HG03159 (cell line): ENCODE measurements at regions not wholly inside any gene's neighbourhood (a gene's known extent, or its start where the extent isn't known, plus 50 kb on each side); places are given as distances from the start of the nearest gene placed in this dataset.
"Not testable (repeated sequence)": the region's sequence is repeated elsewhere in the genome, so short reads cannot be mapped to it uniquely, and the experiment has no call there.

Experiments
- ATAC-seq: cut with Tn5 transposase; IDR thresholded peaks from one replicate; pipeline ENCODE4 v1.9.1; 2021; ENCODE audit warnings: mild to moderate bottlenecking, moderate library complexity; ENCODE audit not compliant: unreplicated experiment

DNA sequence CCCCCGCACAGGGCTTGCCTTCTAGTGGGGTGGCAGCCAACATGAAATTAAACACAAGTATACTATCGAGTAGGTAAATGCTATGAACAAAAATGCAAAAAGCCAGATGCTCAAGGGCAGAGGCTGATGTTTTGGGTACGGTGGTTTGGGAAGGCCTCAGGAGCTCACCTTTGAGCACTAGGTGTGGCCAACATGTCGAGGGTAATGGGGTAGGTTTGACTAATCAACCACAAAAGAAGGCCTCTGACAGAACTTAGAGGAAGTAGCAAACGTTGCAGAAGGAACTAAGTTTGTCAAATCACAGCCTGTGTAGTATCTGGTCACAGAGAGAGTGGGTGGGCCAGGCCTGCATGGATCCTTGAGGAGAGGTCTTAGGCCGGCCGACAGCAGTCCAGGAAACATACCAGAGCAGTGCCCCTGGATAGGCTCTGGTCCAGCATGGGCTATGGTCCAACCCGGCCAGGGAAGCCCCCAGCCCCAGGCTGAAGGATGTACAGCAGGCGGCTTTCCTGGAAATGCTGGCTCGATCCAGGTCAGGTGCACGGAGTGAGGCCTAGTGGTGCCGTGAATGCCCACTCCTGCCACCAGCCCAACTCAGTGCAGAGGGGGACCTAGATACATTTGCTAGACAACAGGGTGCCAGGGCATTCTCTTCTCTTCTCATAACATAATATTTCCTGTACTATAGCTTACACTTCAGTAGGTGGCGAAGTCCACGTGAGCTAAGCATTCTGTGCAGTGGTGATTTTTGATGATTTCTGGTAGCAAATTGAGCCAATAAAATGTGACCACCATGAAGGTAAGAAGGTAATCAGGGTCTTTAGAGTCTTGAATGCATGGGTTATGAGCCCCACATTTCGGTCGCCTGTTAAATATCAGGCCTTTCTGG, 56.3 kb upstream of the CD93 start:
- peak; percentile 74 for ATAC-seq

DNA sequence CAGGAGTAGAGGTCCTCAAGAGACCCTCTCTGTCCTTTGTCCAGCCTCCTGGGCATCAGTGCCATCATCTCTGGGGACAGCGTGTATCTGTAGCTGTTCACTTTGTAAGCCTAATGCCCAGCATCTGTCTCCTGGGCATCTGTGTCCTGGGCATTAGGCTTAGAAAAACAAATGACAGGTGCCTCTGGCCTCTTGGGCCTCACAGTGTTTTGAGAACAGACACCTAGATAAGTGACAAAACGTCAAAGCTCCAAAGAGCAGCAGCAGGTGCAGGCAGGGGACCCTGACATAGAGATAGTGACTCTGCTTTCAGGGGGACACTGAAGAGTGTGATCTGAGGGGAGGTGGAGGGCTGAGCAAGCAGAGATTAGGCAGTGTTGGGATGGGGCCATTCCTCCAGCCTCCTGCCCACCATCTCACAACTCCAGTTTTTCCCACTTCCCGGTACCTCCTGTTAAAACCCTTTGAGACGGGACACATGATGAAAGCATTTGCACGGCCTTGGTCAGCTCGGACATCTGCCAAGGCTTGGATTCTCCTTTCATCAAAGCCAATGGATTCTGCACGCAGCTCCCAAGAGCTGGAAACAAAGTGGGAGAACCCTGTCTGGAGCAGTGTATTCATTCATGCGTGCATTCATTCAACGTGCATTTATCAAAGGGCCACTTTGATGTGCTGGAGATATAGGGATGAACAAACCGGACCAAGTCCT, 55.5 kb upstream of the CD93 start:
- ATAC-seq = no peak

DNA sequence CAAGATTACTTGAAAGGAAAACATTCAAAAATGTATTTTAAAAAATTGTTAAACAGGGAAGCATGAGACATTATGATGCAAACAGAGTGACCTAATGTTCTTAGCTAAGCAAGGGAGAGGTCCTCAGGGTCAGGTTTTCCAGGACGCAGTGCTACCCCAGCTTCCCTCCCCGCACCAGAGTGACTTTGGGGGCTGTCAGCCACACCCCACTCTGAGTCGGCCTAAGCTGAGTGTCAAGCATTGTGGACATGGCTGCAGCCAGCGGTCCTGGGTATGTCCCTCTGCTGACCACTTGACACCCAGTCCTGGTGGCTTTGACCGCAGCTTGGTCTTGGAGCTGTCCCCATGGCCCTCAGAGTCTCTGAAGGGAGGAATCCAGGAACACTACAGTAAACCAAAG, 54.9 kb upstream of the CD93 start:
- ATAC-seq = no peak

GRCh38 chr20:23139984-23140383, 53.9 kb upstream of the CD93 start:
- ATAC-seq = not testable (repeated sequence)

GRCh38 chr20:23139524-23139923, 53.4 kb upstream of the CD93 start:
- ATAC-seq = no peak

- no peak for ATAC-seq
Observed at GRCh38 chr20:23138682-23139081, 52.6 kb upstream of the CD93 start.

GRCh38 chr20:23138226-23138625, 52.1 kb upstream of the CD93 start:
- ATAC-seq = no peak

DNA sequence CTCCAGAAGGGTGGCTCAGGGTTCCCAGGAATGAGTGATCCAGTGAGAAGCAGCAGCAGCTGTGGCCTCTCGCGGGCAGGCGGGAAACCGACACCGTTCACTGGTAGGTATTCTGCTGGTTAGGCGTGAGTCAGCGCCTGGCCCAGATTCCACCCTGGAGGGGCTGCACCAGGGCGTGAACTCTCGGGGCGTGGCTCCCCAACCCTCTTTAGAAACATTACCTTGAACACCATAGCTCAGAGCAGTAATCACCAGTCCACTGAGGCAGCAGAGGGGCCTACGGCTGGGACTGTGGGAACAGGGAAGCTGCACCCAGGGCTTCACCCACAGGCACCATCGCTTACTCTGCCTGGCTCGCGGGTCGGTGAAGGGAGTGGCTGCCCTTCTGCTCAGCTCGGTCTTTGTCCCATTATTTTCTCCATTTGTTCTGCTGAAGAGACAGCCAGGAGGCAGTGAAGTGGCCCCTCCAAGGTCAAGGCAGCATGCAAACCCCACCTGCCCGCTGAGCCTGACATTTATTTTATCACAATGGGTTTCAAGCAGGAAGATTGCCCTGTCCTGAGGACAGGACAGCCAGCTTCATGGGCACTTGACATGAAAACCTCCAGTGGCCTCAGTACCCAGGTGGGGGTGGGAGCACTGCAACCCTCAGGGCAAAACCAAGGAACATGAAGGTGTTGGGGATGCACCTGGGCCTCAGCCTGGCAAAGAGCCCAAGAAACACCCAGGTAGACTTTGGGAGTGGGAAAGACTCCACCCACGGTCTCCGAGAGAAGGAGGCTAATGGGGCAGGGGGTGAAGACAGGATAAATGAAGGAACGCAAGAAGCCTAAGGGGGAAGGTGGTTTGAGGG, 51.0 kb upstream of the CD93 start:
- no peak for ATAC-seq

GRCh38 chr20:23135449-23136420, 49.6 kb upstream of the CD93 start:
- no peak for ATAC-seq
